Smooth muscle cell (in vitro differentiated cells): ENCODE measurements at regions not wholly inside any gene's neighbourhood (a gene's known extent, or its start where the extent isn't known, plus 50 kb on each side); places are given as distances from the start of the nearest gene placed in this dataset.

Source experiments
- DNase-seq: peaks from one replicate; lab custom pipeline; 2025; ENCODE audit not compliant: unreplicated experiment; lab: John Stamatoyannopoulos, UW
- H2AFZ ChIP-seq: fragments of 200-600 bp; sonication (generic); 2 replicates; pipeline ENCODE4 v1.6.0; 2016; ENCODE audit warnings: antibody characterized with exemption, low read depth, mild to moderate bottlenecking
- H3F3A ChIP-seq: fragments of 200-600 bp; sonication (generic); 2 replicates; pipeline ENCODE4 v1.6.0; 2017; ENCODE audit warnings: antibody characterized with exemption, low read depth
- H3K27ac ChIP-seq: fragments of 200-600 bp; sonication (generic); 2 replicates; pipeline ENCODE4 v1.5.1; 2016; ENCODE audit warnings: low read depth, mild to moderate bottlenecking
- H3K27me3 ChIP-seq: fragments of 200-600 bp; sonication (generic); 2 replicates; pipeline ENCODE4 v1.6.1; 2016; ENCODE audit warnings: low read depth, mild to moderate bottlenecking
- H3K36me3 ChIP-seq: fragments of 200-600 bp; sonication (generic); 2 replicates; pipeline ENCODE4 v1.5.1; 2016; ENCODE audit warnings: low read depth
- H3K4me1 ChIP-seq: fragments of 200-600 bp; sonication (generic); 2 replicates; pipeline ENCODE4 v1.5.1; 2016; ENCODE audit warnings: low read depth
- H3K4me2 ChIP-seq: fragments of 200-600 bp; sonication (generic); 2 replicates; pipeline ENCODE4 v1.6.0; 2016; ENCODE audit warnings: mild to moderate bottlenecking
- H3K4me3 ChIP-seq: fragments of 200-600 bp; sonication (generic); 2 replicates; pipeline ENCODE4 v1.5.1; 2016; ENCODE audit warnings: mild to moderate bottlenecking
- H3K79me2 ChIP-seq: fragments of 200-600 bp; sonication (generic); 2 replicates; pipeline ENCODE4 v1.6.0; 2016; ENCODE audit warnings: low read depth, mild to moderate bottlenecking
- H3K9ac ChIP-seq: fragments of 200-600 bp; sonication (generic); 2 replicates; pipeline ENCODE4 v1.6.0; 2016; ENCODE audit warnings: low read depth
- H3K9me3 ChIP-seq: fragments of 200-600 bp; sonication (generic); replicated peaks from 2 replicates; pipeline ENCODE4 v1.5.1; 2016; ENCODE audit warnings: low read depth
- H4K20me1 ChIP-seq: fragments of 200-600 bp; sonication (generic); 2 replicates; pipeline ENCODE4 v1.6.0; 2016; ENCODE audit warnings: low read depth
- WGBS: methylation state at CpG from one replicate; pipeline ENCODE4 v1.1.7; 2016; ENCODE audit warnings: low lambda C conversion rate; 5-methylcytosine and 5-hydroxymethylcytosine counted together
- TF ChIP-seq, protein P1 (sequence below): fragments of 200-600 bp; sonication (generic); IDR thresholded peaks from 2 replicates; pipeline ENCODE4 v1.5.1; 2017; ENCODE audit warnings: borderline replicate concordance, mild to moderate bottlenecking, antibody characterized with exemption; ENCODE audit not compliant: insufficient read depth, poor library complexity, severe bottlenecking

DNA sequence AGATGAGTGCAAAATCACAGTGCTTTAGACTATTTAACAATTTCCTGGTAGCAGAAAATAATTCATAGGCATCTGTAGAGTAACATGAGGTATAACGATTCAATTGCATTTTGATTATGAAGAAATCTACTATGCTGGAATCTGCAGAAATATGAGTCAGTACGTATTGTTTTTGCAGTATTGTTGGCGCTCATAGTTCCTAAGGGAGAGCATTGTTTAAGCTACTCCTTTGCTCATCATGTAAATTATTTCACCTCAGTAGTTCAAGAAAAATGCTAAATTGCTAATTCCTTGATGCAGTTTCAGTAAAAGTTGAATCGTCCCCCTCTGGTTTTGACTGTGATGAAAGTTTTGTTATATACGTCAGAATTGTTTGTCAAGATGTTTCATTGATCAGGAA lies 458.4 kb downstream of the HINT1 start:
- WGBS, result 90% methylated on average over 5 of the region's 5 CpGs
- Histone ChIP-seq H3K27ac (no peak overlapping the region), H3K79me2 (no peaks in the 10 kb centered on the region), H3F3A (peaks cover 3% of the 10 kb centered on the region), H3K9me3 (no peaks in the 10 kb centered on the region), H3K27me3 (no peaks in the 10 kb centered on the region), H3K4me2 (no peak overlapping the region), H3K9ac (no peak overlapping the region), H3K4me1 (peaks cover 3% of the 10 kb centered on the region), H3K36me3 (no peaks in the 10 kb centered on the region), H3K4me3 (no peak overlapping the region), H4K20me1 (no peaks in the 10 kb centered on the region), H2AFZ (no peak overlapping the region)
- TF ChIP-seq, protein P1, sequence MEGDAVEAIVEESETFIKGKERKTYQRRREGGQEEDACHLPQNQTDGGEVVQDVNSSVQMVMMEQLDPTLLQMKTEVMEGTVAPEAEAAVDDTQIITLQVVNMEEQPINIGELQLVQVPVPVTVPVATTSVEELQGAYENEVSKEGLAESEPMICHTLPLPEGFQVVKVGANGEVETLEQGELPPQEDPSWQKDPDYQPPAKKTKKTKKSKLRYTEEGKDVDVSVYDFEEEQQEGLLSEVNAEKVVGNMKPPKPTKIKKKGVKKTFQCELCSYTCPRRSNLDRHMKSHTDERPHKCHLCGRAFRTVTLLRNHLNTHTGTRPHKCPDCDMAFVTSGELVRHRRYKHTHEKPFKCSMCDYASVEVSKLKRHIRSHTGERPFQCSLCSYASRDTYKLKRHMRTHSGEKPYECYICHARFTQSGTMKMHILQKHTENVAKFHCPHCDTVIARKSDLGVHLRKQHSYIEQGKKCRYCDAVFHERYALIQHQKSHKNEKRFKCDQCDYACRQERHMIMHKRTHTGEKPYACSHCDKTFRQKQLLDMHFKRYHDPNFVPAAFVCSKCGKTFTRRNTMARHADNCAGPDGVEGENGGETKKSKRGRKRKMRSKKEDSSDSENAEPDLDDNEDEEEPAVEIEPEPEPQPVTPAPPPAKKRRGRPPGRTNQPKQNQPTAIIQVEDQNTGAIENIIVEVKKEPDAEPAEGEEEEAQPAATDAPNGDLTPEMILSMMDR, result no peak
- DNase-seq, result no peak

DNA sequence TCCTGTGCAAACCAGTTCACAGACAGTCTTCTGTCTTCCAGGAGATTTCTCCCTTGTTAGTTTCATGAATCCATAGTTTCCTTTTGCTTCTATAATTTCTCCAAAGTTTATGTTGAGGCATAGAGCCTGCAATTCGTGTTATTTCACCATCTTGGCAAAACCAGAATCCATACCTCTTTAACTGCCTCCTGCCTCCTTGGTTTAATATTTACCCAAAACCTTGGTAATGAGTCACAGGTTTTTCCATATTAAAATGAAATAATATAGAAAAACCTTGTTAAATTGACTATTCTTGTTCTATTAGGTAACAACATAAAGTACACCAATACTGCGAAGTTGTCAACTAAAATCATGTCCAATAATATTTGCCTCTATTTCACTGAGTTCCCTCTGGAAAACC lies 459.7 kb downstream of the HINT1 start:
- Histone ChIP-seq H3K4me1 (peaks cover 2% of the 10 kb centered on the region), H3K4me3 (no peak overlapping the region), H3F3A (peaks cover 2% of the 10 kb centered on the region), H3K9ac (no peak overlapping the region), H2AFZ (no peak overlapping the region), H3K4me2 (no peak overlapping the region), H3K79me2 (no peaks in the 10 kb centered on the region), H3K27ac (no peak overlapping the region), H3K36me3 (no peaks in the 10 kb centered on the region), H3K9me3 (no peaks in the 10 kb centered on the region), H4K20me1 (no peaks in the 10 kb centered on the region), H3K27me3 (no peaks in the 10 kb centered on the region)
- no peak for DNase-seq
- WGBS, result 91% methylated on average over 2 of the region's 2 CpGs
- TF ChIP-seq, protein P1, result no peak

DNA sequence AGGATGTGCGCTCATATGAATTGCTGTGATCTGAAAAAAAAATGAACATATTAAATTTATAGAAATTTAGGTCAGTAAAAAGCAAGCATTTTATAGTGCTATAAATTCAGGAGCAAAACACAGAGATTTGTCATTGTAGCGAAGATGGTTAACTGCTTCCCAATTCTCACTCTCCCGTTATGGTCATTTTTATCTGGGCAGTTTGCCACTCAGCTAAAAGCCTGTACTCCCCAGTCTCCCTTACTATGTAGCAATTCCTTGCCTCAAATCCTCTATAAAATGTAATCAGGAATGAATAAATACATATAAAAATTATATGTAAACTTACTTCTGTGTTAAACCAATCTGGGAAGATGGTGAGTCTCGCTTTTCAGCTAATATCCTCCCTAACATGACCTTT lies 471.5 kb downstream of the HINT1 start:
- 84% methylated on average over 4 of the region's 4 CpGs for WGBS
- Histone ChIP-seq H3K79me2 (no peaks in the 10 kb centered on the region), H3K9ac (no peak overlapping the region), H3K9me3 (no peaks in the 10 kb centered on the region), H3K27ac (no peak overlapping the region), H3K4me2 (no peak overlapping the region), H3F3A (no peaks in the 10 kb centered on the region), H2AFZ (no peak overlapping the region), H3K4me3 (no peak overlapping the region), H4K20me1 (no peaks in the 10 kb centered on the region), H3K36me3 (no peaks in the 10 kb centered on the region), H3K27me3 (no peaks in the 10 kb centered on the region), H3K4me1 (no peaks in the 10 kb centered on the region)
- TF ChIP-seq, protein P1, result no peak
- no peak for DNase-seq

DNA sequence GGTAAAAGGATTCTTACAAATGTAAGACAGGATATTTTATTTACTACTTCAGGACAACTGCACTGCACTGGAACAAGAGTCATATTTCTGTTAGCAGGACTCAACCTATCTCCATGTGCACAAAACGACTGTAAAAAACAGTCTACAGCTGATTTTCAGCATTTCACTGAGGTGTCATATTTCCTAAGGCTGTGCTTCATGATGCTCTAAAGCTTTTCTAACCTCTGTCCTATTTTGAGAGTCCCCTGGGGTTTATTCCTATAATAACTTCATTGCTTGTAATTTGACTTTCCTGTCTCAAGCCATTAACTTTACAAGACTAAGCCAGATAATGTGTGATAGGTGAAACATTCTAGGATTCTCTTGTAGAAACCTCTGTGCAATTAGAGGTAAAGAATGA lies 472.3 kb downstream of the HINT1 start:
- Histone ChIP-seq H3F3A (no peaks in the 10 kb centered on the region), H3K9ac (no peak overlapping the region), H3K9me3 (no peaks in the 10 kb centered on the region), H3K4me1 (no peaks in the 10 kb centered on the region), H2AFZ (no peak overlapping the region), H3K27ac (no peak overlapping the region), H3K36me3 (no peaks in the 10 kb centered on the region), H3K79me2 (no peaks in the 10 kb centered on the region), H4K20me1 (no peaks in the 10 kb centered on the region), H3K4me2 (no peak overlapping the region), H3K4me3 (no peak overlapping the region), H3K27me3 (no peaks in the 10 kb centered on the region)
- TF ChIP-seq, protein P1, result no peak
- no peak for DNase-seq
- WGBS, result 50% methylated on average over 1 of the region's 1 CpG
